ENCODE measurements at regions not wholly inside any gene's neighbourhood (a gene's known extent, or its start where the extent isn't known, plus 50 kb on each side); places are given as distances from the start of the nearest gene placed in this dataset.

GRCh38 chr2:2580341-2580740 is 249.3 kb upstream of the MYT1L start:
- Histone ChIP-seq H3K79me2 (ENCODE audit: insufficient read depth, low read length) (no peaks in the 10 kb centered on the region), H3K4me2 (ENCODE audit: insufficient read depth, low read length) (no peak overlapping the region), H3K9me3 (ENCODE audit: low read depth, low read length) (no peaks in the 10 kb centered on the region), H2AFZ (ENCODE audit: low read length) (no peak overlapping the region), H3K4me3 (ENCODE audit: insufficient read depth, low read length) (no peak overlapping the region), H3K4me1 (ENCODE audit: insufficient read depth, low read length) (no peaks in the 10 kb centered on the region), H4K20me1 (ENCODE audit: insufficient read depth, low read length) (no peaks in the 10 kb centered on the region), H3K27me3 (ENCODE audit: insufficient read depth, low read length) (no peaks in the 10 kb centered on the region), H3K36me3 (ENCODE audit: insufficient read depth, low read length) (no peaks in the 10 kb centered on the region), H3K27ac (ENCODE audit: low read depth, low read length) (no peak overlapping the region)
- no peak for DNase-seq (ENCODE audit: insufficient read length, low spot score, missing footprints)
- no peak for TF ChIP-seq CTCF (IDR thresholded peaks at IDR 0.05; ENCODE audit: extremely low read depth, low read depth, low read length)

- H4K20me1 ChIP-seq (ENCODE audit: insufficient read depth, low read length): no peaks in the 10 kb centered on the region
- no peak overlapping the region for H3K27ac ChIP-seq (ENCODE audit: low read depth, low read length)
- no peak for TF ChIP-seq CTCF (IDR thresholded peaks at IDR 0.05; ENCODE audit: extremely low read depth, low read depth, low read length)
- H3K4me1 ChIP-seq (ENCODE audit: insufficient read depth, low read length): no peaks in the 10 kb centered on the region
- no peaks in the 10 kb centered on the region for H3K9me3 ChIP-seq (ENCODE audit: low read depth, low read length)
- DNase-seq (ENCODE audit: insufficient read length, low spot score, missing footprints): no peak
- no peaks in the 10 kb centered on the region for H3K36me3 ChIP-seq (ENCODE audit: insufficient read depth, low read length)
- H3K4me2 ChIP-seq (ENCODE audit: insufficient read depth, low read length): no peak overlapping the region
- H3K79me2 ChIP-seq (ENCODE audit: insufficient read depth, low read length): no peaks in the 10 kb centered on the region
- H3K27me3 ChIP-seq (ENCODE audit: insufficient read depth, low read length): no peaks in the 10 kb centered on the region
- no peak overlapping the region for H2AFZ ChIP-seq (ENCODE audit: low read length)
- no peak overlapping the region for H3K4me3 ChIP-seq (ENCODE audit: insufficient read depth, low read length)
Observed at GRCh38 chr2:2579814-2580213, 248.7 kb upstream of the MYT1L start.

GRCh38 chr2:2577407-2577831 is 246.3 kb upstream of the MYT1L start:
- no peak for DNase-seq (ENCODE audit: insufficient read length, low spot score, missing footprints)
- Histone ChIP-seq H3K4me2 (ENCODE audit: insufficient read depth, low read length) (no peak overlapping the region), H3K27me3 (ENCODE audit: insufficient read depth, low read length) (no peaks in the 10 kb centered on the region), H3K36me3 (ENCODE audit: insufficient read depth, low read length) (no peaks in the 10 kb centered on the region), H3K4me3 (ENCODE audit: insufficient read depth, low read length) (no peak overlapping the region), H3K9me3 (ENCODE audit: low read depth, low read length) (peaks cover 13% of the 10 kb centered on the region), H3K27ac (ENCODE audit: low read depth, low read length) (no peak overlapping the region), H3K79me2 (ENCODE audit: insufficient read depth, low read length) (no peaks in the 10 kb centered on the region), H3K4me1 (ENCODE audit: insufficient read depth, low read length) (no peaks in the 10 kb centered on the region), H4K20me1 (ENCODE audit: insufficient read depth, low read length) (no peaks in the 10 kb centered on the region), H2AFZ (ENCODE audit: low read length) (no peak overlapping the region)
- TF ChIP-seq CTCF (IDR thresholded peaks at IDR 0.05; ENCODE audit: extremely low read depth, low read depth, low read length): no peak

GRCh38 chr2:2575870-2576386 is 244.9 kb upstream of the MYT1L start:
- H3K27me3 ChIP-seq (ENCODE audit: insufficient read depth, low read length): no peaks in the 10 kb centered on the region
- no peak overlapping the region for H3K27ac ChIP-seq (ENCODE audit: low read depth, low read length)
- H4K20me1 ChIP-seq (ENCODE audit: insufficient read depth, low read length): no peaks in the 10 kb centered on the region
- H3K4me2 ChIP-seq (ENCODE audit: insufficient read depth, low read length): no peak overlapping the region
- no peaks in the 10 kb centered on the region for H3K36me3 ChIP-seq (ENCODE audit: insufficient read depth, low read length)
- no peak for DNase-seq (ENCODE audit: insufficient read length, low spot score, missing footprints)
- H3K79me2 ChIP-seq (ENCODE audit: insufficient read depth, low read length): no peaks in the 10 kb centered on the region
- TF ChIP-seq CTCF (IDR thresholded peaks at IDR 0.05; ENCODE audit: extremely low read depth, low read depth, low read length): no peak
- no peaks in the 10 kb centered on the region for H3K4me1 ChIP-seq (ENCODE audit: insufficient read depth, low read length)
- peaks cover 13% of the 10 kb centered on the region for H3K9me3 ChIP-seq (ENCODE audit: low read depth, low read length)
- H3K4me3 ChIP-seq (ENCODE audit: insufficient read depth, low read length): no peak overlapping the region
- no peak overlapping the region for H2AFZ ChIP-seq (ENCODE audit: low read length)

All from osteoblast (primary cell).